Progenitor cell of endocrine pancreas (in vitro differentiated cells): ENCODE measurements at regions not wholly inside any gene's neighbourhood (a gene's known extent, or its start where the extent isn't known, plus 50 kb on each side); places are given as distances from the start of the nearest gene placed in this dataset.

Experiments
- DNase-seq: peaks from one replicate; pipeline ENCODE4 v3.0.0; 2021; ENCODE audit warnings: low spot score; ENCODE audit not compliant: unreplicated experiment
- H3K27ac Mint-ChIP-seq: 2 replicates; pipeline ENCODE4 v1.8.0; 2021; ENCODE audit warnings: mild to moderate bottlenecking, moderate library complexity, mixed read lengths
- H3K27me3 Mint-ChIP-seq: 2 replicates; pipeline ENCODE4 v1.8.0; 2021; ENCODE audit warnings: mixed read lengths
- H3K36me3 Mint-ChIP-seq: 2 replicates; pipeline ENCODE4 v1.8.0; 2022; ENCODE audit warnings: mixed read lengths; ENCODE audit not compliant: insufficient read depth
- H3K4me1 Mint-ChIP-seq: 2 replicates; pipeline ENCODE4 v1.8.0; 2021; ENCODE audit warnings: low read depth, mixed read lengths
- H3K4me3 Mint-ChIP-seq: 2 replicates; pipeline ENCODE4 v1.8.0; 2021; ENCODE audit warnings: low read depth, mild to moderate bottlenecking, moderate library complexity, mixed read lengths
- H3K9me3 Mint-ChIP-seq: 2 replicates; pipeline ENCODE4 v1.8.0; 2021; ENCODE audit warnings: low read depth, mixed read lengths
- TF ChIP-seq, protein P1 (sequence below): fragments of 200-600 bp; sonication (generic); IDR thresholded peaks from one replicate; pipeline ENCODE4 v1.5.0; 2021; ENCODE audit warnings: antibody characterized with exemption, mild to moderate bottlenecking; ENCODE audit not compliant: unreplicated experiment

DNA sequence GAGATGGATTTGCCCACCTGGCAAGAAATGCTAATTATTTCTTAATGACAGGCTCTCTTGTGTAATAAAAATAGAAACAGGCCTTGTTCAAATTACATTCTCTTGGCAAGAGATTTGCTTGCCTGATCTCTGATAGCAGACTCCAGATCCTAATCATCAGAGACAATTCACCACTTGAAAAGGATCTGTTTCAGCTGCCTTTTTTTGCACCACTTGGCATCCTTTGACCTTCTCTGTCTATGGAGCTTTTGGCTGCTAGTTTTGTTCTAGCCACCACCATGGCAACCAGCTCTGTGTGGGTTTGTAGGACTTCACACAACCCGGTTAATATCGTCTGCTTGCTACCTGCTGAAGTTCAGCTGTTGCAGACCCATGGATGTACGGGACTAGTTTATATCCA lies 241.1 kb upstream of the TLL1 start:
- peaks cover 6% of the 10 kb centered on the region for H3K9me3 Mint-ChIP-seq
- no peak overlapping the region for H3K27ac Mint-ChIP-seq
- H3K4me3 Mint-ChIP-seq, result no peak overlapping the region
- no peak for DNase-seq
- H3K4me1 Mint-ChIP-seq, result no peaks in the 10 kb centered on the region
- no peaks in the 10 kb centered on the region for H3K27me3 Mint-ChIP-seq
- TF ChIP-seq, protein P1, sequence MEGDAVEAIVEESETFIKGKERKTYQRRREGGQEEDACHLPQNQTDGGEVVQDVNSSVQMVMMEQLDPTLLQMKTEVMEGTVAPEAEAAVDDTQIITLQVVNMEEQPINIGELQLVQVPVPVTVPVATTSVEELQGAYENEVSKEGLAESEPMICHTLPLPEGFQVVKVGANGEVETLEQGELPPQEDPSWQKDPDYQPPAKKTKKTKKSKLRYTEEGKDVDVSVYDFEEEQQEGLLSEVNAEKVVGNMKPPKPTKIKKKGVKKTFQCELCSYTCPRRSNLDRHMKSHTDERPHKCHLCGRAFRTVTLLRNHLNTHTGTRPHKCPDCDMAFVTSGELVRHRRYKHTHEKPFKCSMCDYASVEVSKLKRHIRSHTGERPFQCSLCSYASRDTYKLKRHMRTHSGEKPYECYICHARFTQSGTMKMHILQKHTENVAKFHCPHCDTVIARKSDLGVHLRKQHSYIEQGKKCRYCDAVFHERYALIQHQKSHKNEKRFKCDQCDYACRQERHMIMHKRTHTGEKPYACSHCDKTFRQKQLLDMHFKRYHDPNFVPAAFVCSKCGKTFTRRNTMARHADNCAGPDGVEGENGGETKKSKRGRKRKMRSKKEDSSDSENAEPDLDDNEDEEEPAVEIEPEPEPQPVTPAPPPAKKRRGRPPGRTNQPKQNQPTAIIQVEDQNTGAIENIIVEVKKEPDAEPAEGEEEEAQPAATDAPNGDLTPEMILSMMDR, result no peak
- H3K36me3 Mint-ChIP-seq, result no peaks in the 10 kb centered on the region

DNA sequence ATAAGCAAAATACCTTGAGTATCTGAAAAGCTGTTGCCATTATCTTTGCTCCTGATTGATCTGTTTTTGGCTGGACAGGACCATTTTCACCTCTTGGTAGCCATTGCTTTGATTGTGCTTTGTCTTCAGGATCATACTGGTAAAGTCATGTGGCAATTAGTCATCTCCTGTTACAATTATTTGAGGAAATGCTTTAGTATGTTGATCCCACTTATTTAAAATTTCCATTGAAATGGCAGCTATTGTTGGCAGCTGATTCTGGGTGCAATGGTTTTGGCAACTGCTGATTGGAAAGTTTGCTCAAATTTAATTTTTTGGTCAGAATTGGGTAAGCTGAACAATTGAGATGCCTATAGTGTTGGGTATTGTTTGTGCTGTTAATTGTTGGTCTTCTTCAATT lies 238.3 kb upstream of the TLL1 start:
- Mint-ChIP-seq H3K4me3 (no peak overlapping the region), H3K36me3 (no peaks in the 10 kb centered on the region), H3K4me1 (no peaks in the 10 kb centered on the region), H3K9me3 (peaks cover 12% of the 10 kb centered on the region), H3K27me3 (no peaks in the 10 kb centered on the region), H3K27ac (no peak overlapping the region)
- DNase-seq, result no peak
- TF ChIP-seq, protein P1, result no peak

DNA sequence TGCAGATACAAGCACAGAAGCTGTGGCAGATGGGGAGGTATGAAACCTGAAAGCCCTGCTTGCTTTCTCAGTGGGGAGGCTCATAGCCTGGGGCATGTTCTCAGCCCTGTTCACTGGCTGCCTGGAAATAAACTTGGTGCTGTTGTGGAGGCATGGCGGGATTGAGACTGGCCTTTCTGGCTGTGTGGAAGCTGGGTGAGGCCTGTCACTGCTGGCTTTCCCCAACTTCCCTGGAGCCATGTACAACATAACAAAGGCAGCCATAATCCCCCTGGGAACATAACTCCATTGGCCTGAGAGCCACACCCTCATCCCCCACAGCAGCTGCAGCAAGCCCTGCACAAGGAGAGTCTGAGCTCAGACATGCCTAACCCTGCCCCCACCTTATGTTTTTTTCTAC lies 237.7 kb upstream of the TLL1 start:
- Mint-ChIP-seq H3K9me3 (peaks cover 12% of the 10 kb centered on the region), H3K36me3 (no peaks in the 10 kb centered on the region), H3K27ac (no peak overlapping the region), H3K4me3 (no peak overlapping the region), H3K27me3 (no peaks in the 10 kb centered on the region), H3K4me1 (no peaks in the 10 kb centered on the region)
- no peak for DNase-seq
- TF ChIP-seq, protein P1, result no peak

DNA sequence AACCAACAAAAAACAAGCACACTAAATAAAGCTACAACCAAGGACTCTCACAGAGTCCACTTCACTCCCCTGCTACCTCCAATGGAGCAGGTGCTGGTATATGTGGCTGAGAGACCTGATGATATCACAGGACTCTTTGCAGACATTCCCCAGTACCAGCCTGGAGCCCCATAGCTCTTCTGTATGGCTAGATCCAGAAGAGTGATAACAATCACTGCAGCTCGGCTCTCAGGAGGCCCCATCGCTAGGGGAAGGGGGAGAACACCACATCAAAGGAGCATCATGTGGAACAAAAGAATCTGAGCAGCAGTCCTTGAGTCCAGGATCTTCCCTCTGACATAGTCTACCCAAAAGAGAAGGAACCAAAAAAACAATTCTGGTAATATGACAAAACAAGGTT lies 237.1 kb upstream of the TLL1 start:
- TF ChIP-seq, protein P1, result no peak
- peaks cover 12% of the 10 kb centered on the region for H3K9me3 Mint-ChIP-seq
- no peak overlapping the region for H3K27ac Mint-ChIP-seq
- no peak for DNase-seq
- no peak overlapping the region for H3K4me3 Mint-ChIP-seq
- no peaks in the 10 kb centered on the region for H3K4me1 Mint-ChIP-seq
- H3K36me3 Mint-ChIP-seq, result no peaks in the 10 kb centered on the region
- no peaks in the 10 kb centered on the region for H3K27me3 Mint-ChIP-seq

DNA sequence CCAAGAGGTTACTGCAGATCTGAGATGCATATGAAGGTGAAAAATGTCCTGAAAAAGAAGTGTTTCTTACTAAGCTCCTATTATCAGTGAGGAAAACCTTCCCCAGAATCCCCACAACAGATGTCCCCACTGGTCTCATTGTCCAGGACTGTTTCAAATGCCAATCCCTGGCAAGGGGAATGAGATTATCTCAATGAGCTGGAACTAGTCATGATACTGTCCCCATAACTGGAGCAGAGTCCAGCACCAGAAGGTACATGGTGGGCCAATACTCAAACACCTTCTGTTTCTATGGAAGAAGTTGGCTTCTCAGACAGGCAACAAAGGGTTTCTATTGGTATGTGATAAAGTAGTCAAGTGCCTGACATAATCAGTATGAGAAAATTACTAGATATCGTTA lies 221.1 kb upstream of the TLL1 start:
- H3K4me1 Mint-ChIP-seq, result peaks cover 17% of the 10 kb centered on the region
- no peaks in the 10 kb centered on the region for H3K36me3 Mint-ChIP-seq
- DNase-seq, result no peak
- H3K27ac Mint-ChIP-seq, result no peak overlapping the region
- peaks cover 4% of the 10 kb centered on the region for H3K27me3 Mint-ChIP-seq
- TF ChIP-seq, protein P1, result no peak
- H3K9me3 Mint-ChIP-seq, result no peaks in the 10 kb centered on the region
- H3K4me3 Mint-ChIP-seq, result no peak overlapping the region

DNA sequence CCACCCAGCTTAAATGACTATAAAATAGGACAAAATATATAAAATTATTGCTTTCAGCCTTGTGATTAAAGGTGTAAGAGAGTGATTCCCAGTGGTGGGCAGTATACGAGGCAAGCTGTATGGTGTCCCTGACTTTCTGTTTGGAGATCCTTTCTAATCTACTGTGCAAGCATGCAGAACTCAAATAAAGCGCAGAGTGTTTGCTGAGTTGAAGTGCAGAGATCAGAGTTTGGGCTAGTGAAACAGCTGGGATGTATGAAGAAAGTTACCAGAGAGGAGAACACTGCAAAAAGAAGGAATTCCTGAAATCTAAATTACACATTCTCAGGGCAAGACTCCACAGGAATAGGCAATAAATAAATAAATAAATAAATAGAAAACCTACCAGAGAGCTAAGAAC lies 218.5 kb upstream of the TLL1 start:
- Mint-ChIP-seq H3K9me3 (no peaks in the 10 kb centered on the region), H3K27me3 (peaks cover 4% of the 10 kb centered on the region), H3K36me3 (no peaks in the 10 kb centered on the region), H3K4me3 (no peak overlapping the region), H3K4me1 (peaks cover 17% of the 10 kb centered on the region), H3K27ac (no peak overlapping the region)
- TF ChIP-seq, protein P1, result no peak
- DNase-seq, result no peak
